Mesodermal cell (in vitro differentiated cells): ENCODE measurements at regions not wholly inside any gene's neighbourhood (a gene's known extent, or its start where the extent isn't known, plus 50 kb on each side); places are given as distances from the start of the nearest gene placed in this dataset.
"Not testable (repeated sequence)": the region's sequence is repeated elsewhere in the genome, so short reads cannot be mapped to it uniquely, and the experiment has no call there.

ENCODE experiments used
- H3K27ac ChIP-seq: 2 replicates; pipeline ENCODE4 v1.7.0; 2013; ENCODE audit warnings: mild to moderate bottlenecking, low read depth, low read length, moderate library complexity; ENCODE audit not compliant: severe bottlenecking
- H3K36me3 ChIP-seq: 2 replicates; pipeline ENCODE4 v1.7.1; 2013; ENCODE audit warnings: mild to moderate bottlenecking, low read length, moderate library complexity; ENCODE audit not compliant: control insufficient read depth, insufficient read depth
- H3K4me1 ChIP-seq: one replicate; pipeline ENCODE4 v1.7.1; 2013; ENCODE audit warnings: mild to moderate bottlenecking, low read length; ENCODE audit not compliant: insufficient read depth, control insufficient read depth, poor library complexity, severe bottlenecking
- H3K4me3 ChIP-seq: 2 replicates; pipeline ENCODE4 v1.7.0; 2013; ENCODE audit warnings: low read length, control low read depth, mild to moderate bottlenecking; ENCODE audit not compliant: insufficient read depth, poor library complexity, severe bottlenecking; ENCODE audit errors: extremely low read depth
- H3K9me3 ChIP-seq: 2 replicates; pipeline ENCODE4 v1.7.1; 2013; ENCODE audit warnings: mild to moderate bottlenecking, low read length, moderate library complexity; ENCODE audit not compliant: control insufficient read depth
- WGBS, 2 experiments: methylation state at CpG; one replicate each; pipeline ENCODE4 v1.1.5; 2013; ENCODE audit warnings: missing lambda C conversion rate in 2 of 2; ENCODE audit not compliant: insufficient coverage in 2 of 2; 5-methylcytosine and 5-hydroxymethylcytosine counted together

- no peaks in the 10 kb centered on the region for H3K36me3 ChIP-seq
- no peak overlapping the region for H3K27ac ChIP-seq
- H3K4me1 ChIP-seq = peaks cover 7% of the 10 kb centered on the region
- no peak overlapping the region for H3K4me3 ChIP-seq
- H3K9me3 ChIP-seq = no peaks in the 10 kb centered on the region
- WGBS, 2 experiments = 89 to 100% methylated on average over 1 to 2 of the region's 3 CpGs
Measured at GRCh38 chr5:17064241-17064640, 128.2 kb upstream of the MYO10 start.

GRCh38 chr5:17065458-17065857 lies 129.4 kb upstream of the MYO10 start:
- Histone ChIP-seq H3K27ac (no peak overlapping the region), H3K4me3 (no peak overlapping the region), H3K9me3 (no peaks in the 10 kb centered on the region), H3K4me1 (peaks cover 9% of the 10 kb centered on the region), H3K36me3 (no peaks in the 10 kb centered on the region)
- WGBS, 2 experiments = no CpG with 5 or more reads among the region's 3 CpGs

GRCh38 chr5:17066026-17066425 lies 129.9 kb upstream of the MYO10 start:
- not testable (repeated sequence) for H3K36me3 ChIP-seq, H3K27ac ChIP-seq, H3K4me1 ChIP-seq, H3K4me3 ChIP-seq, H3K9me3 ChIP-seq
- 58 to 80% methylated on average over 2 of the region's 5 CpGs for WGBS, 2 experiments

GRCh38 chr5:17067657-17068392 lies 131.7 kb upstream of the MYO10 start:
- no peaks in the 10 kb centered on the region for H3K36me3 ChIP-seq
- 92% methylated on average over 5 of the region's 8 CpGs for WGBS, 2 experiments
- H3K27ac ChIP-seq = no peak overlapping the region
- no peaks in the 10 kb centered on the region for H3K9me3 ChIP-seq
- H3K4me1 ChIP-seq = peaks cover 9% of the 10 kb centered on the region
- H3K4me3 ChIP-seq = no peak overlapping the region

- H3K4me1 ChIP-seq = peaks cover 3% of the 10 kb centered on the region
- WGBS, 2 experiments = 97 to 100% methylated on average over 5 to 6 of the region's 13 CpGs
- H3K27ac ChIP-seq = no peak overlapping the region
- H3K4me3 ChIP-seq = no peak overlapping the region
- H3K36me3 ChIP-seq = no peaks in the 10 kb centered on the region
- no peaks in the 10 kb centered on the region for H3K9me3 ChIP-seq
Measured at GRCh38 chr5:17069995-17070511, 134.0 kb upstream of the MYO10 start.

- no peak overlapping the region for H3K27ac ChIP-seq
- WGBS, 2 experiments = 70 to 84% methylated on average over 3 to 4 of the region's 6 CpGs
- H3K9me3 ChIP-seq = no peaks in the 10 kb centered on the region
- H3K4me3 ChIP-seq = no peak overlapping the region
- peaks cover 3% of the 10 kb centered on the region for H3K4me1 ChIP-seq
- no peaks in the 10 kb centered on the region for H3K36me3 ChIP-seq
Measured at GRCh38 chr5:17070647-17071046, 134.6 kb upstream of the MYO10 start.

GRCh38 chr5:17075236-17075635 lies 139.1 kb upstream of the MYO10 start:
- Histone ChIP-seq H3K27ac (no peak overlapping the region), H3K4me1 (peaks cover 2% of the 10 kb centered on the region), H3K9me3 (no peaks in the 10 kb centered on the region), H3K36me3 (no peaks in the 10 kb centered on the region), H3K4me3 (no peak overlapping the region)
- 80 to 100% methylated on average over 1 of the region's 4 CpGs for WGBS, 2 experiments

- H3K4me3 ChIP-seq = no peak overlapping the region
- no peaks in the 10 kb centered on the region for H3K9me3 ChIP-seq
- H3K4me1 ChIP-seq = no peaks in the 10 kb centered on the region
- H3K36me3 ChIP-seq = no peaks in the 10 kb centered on the region
- 78 to 86% methylated on average over 2 of the region's 2 CpGs for WGBS, 2 experiments
- no peak overlapping the region for H3K27ac ChIP-seq
Measured at GRCh38 chr5:17076272-17076671, 140.2 kb upstream of the MYO10 start.

- no peaks in the 10 kb centered on the region for H3K36me3 ChIP-seq
- WGBS, 2 experiments = 82 to 83% methylated on average over 2 to 6 of the region's 11 CpGs
Measured at GRCh38 chr5:17077440-17078233, 139.8 kb upstream of the BASP1 start.

GRCh38 chr5:17079562-17079961 lies 137.9 kb upstream of the BASP1 start:
- no peaks in the 10 kb centered on the region for H3K4me1 ChIP-seq
- no peak overlapping the region for H3K27ac ChIP-seq
- WGBS, 2 experiments = 89 to 91% methylated on average over 7 of the region's 7 CpGs
- H3K4me3 ChIP-seq = no peak overlapping the region
- H3K36me3 ChIP-seq = no peaks in the 10 kb centered on the region
- no peaks in the 10 kb centered on the region for H3K9me3 ChIP-seq

More at GRCh38 chr5:17077440-17078233, 139.8 kb upstream of the BASP1 start:
- no peak overlapping the region for H3K27ac ChIP-seq
- no peak overlapping the region for H3K4me3 ChIP-seq
- H3K4me1 ChIP-seq = no peaks in the 10 kb centered on the region
- H3K9me3 ChIP-seq = no peaks in the 10 kb centered on the region

- no peaks in the 10 kb centered on the region for H3K36me3 ChIP-seq
- H3K27ac ChIP-seq = no peak overlapping the region
- no peaks in the 10 kb centered on the region for H3K4me1 ChIP-seq
- H3K9me3 ChIP-seq = no peaks in the 10 kb centered on the region
- 100% methylated on average over 1 of the region's 4 CpGs; no CpG with 5 or more reads in 1 of the 2 experiments for WGBS, 2 experiments
- H3K4me3 ChIP-seq = no peak overlapping the region
Measured at GRCh38 chr5:17080361-17080760, 137.1 kb upstream of the BASP1 start.
